ENCODE measurements at regions not wholly inside any gene's neighbourhood (a gene's known extent, or its start where the extent isn't known, plus 50 kb on each side); places are given as distances from the start of the nearest gene placed in this dataset.

GRCh38 chr5:1666221-1666620 lies 133.4 kb downstream of the MRPL36 start:
- in situ Hi-C loops (cut with MboI; ENCODE audit: low sequenced_read_pairs, unreplicated experiment): no loop called here
- TF ChIP-seq CTCF (IDR thresholded peaks at IDR 0.05; ENCODE audit: borderline replicate concordance, control extremely low read depth, extremely low read depth, insufficient read depth, missing control alignments): no peak
- no peak for DNase-seq (ENCODE audit: low spot score)

DNA sequence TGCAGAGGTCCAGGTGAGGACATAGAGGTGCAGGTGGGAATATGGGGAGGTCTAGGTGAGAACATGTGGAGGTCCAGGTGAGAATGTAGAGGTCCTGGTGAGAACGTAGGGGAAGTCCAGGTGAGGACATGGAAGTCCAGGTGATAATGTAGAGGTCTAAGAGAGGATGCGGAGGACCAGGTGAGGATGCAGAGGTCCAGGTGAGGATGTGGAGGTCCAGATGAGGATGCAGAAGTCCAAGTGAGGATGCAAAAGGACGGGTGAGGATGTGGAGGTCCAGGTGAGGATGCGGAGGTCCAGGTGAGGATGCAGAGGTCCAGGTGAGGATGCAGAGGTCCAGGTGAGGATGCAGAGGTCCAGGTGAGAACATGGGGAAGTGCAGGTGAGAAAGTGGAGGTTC lies 133.8 kb downstream of the MRPL36 start:
- in situ Hi-C loops (cut with MboI; ENCODE audit: low sequenced_read_pairs, unreplicated experiment): no loop called here
- no peak for TF ChIP-seq CTCF (IDR thresholded peaks at IDR 0.05; ENCODE audit: borderline replicate concordance, control extremely low read depth, extremely low read depth, insufficient read depth, missing control alignments)

DNA sequence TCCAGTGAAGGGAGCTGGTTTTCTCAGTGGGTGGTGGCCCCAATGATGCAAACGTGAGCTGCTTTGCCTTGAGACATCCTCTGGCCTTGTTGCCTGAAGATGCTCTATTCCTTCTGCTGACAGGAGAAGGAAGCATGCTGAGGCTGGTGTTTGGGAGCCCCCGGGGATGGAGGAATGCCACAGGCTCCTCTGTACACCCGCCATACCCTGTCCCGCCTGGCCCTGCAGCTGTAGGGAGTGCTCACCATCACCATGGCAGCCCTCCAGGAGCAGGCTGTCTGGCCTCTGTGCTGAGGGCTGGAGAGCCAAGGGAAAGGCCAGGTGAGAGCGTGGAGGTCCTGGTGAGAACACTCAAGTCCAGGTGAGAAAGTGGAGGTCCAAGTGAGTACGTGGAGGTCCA lies 134.4 kb downstream of the MRPL36 start:
- no peak for TF ChIP-seq CTCF (IDR thresholded peaks at IDR 0.05; ENCODE audit: borderline replicate concordance, control extremely low read depth, extremely low read depth, insufficient read depth, missing control alignments)
- peak; percentile 12 for DNase-seq (ENCODE audit: low spot score)
- in situ Hi-C loops (cut with MboI; ENCODE audit: low sequenced_read_pairs, unreplicated experiment): no loop called here

More for the DNA sequence above, 133.8 kb downstream of the MRPL36 start:
- peak; percentile 14 for DNase-seq (ENCODE audit: low spot score)

DNA sequence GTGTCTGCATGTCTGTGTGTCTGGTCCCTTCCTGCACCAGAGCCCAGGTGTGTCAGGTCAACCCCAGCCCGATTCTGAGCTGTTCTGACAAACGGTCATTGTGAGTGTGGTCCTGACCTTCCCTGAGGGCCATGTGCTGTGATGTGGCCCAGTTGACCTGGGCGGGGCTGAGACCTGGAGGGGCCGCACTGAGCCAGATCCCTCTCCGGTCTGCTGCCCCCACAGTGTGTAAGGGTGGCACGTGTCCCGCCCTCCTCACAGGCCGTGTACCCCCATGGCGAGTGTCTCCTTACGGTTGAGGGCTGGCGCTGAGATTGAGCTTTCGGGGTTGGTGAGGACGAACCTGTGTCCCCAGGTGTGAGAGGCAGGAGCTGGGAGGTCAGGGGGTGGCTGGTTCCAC lies 136.5 kb downstream of the MRPL36 start:
- TF ChIP-seq CTCF (IDR thresholded peaks at IDR 0.05; ENCODE audit: borderline replicate concordance, control extremely low read depth, extremely low read depth, insufficient read depth, missing control alignments): no peak
- in situ Hi-C loops (cut with MboI; ENCODE audit: low sequenced_read_pairs, unreplicated experiment): no loop called here
- no peak for DNase-seq (ENCODE audit: low spot score)

DNA sequence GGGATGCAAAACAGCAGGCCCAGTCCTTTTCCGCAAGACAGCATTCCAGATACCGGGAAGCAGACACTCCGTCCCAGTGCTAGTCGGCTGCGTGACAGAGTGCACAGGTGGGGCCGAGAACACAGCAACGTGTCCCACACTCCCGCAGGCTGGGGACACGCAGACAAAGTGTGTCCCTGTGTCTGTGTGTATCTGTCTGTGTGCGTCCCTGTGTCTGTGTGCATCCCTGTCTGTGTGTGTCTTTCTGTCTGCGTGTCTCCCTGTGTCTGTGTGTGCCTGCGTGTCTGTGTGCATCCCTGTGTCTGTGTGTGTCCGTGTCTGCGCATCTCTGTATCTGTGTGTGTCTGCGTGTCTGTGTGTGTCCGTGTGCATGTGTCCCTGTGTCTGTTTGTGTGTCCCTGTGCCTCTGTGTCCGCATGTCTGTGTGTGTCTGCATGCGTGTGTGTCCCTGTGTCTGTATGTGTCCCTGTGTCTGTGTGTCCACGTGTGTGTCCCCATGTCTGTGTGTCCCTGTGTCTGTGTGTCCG lies 137.0 kb downstream of the MRPL36 start:
- DNase-seq (ENCODE audit: low spot score): no peak
- in situ Hi-C loops (cut with MboI; ENCODE audit: low sequenced_read_pairs, unreplicated experiment): no loop called here
- no peak for TF ChIP-seq CTCF (IDR thresholded peaks at IDR 0.05; ENCODE audit: borderline replicate concordance, control extremely low read depth, extremely low read depth, insufficient read depth, missing control alignments)

DNA sequence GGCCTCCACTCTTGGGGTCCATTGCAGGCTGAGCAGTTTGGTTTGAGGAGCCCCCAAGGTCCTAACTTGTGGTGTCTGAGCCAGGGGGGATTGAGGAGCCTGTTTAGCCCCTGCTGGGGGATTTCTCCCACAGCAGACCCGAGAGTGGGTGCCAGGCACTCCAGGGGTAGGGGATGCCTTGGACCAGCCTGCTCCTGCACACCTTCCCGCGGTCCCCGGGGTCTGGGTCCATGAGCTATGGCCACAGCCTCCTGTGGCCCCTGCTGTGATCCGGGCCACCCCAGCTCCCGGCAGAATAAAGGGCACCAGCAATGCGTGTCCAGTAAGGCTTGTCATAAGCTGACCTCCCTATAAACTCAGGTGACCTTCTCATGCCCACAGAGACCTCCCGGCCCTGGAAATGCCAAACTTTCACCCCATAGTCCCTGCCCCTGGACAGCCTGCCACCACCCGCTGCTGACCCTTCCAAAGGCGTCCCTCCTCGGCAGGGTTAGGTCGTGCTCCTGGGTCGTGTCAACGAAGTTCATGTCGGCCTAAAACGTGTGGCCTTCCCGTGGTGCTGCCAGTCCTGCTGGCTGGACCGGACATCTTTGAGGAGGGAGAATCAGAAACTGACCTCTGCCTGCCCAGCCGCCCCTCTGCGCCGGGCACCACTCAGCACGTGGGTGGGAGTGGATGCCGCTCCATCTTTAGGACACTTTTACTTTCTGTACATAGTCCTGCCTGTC lies 137.6 kb downstream of the MRPL36 start:
- DNase-seq (ENCODE audit: low spot score): no peak
- TF ChIP-seq CTCF (IDR thresholded peaks at IDR 0.05; ENCODE audit: borderline replicate concordance, control extremely low read depth, extremely low read depth, insufficient read depth, missing control alignments): no peak
- in situ Hi-C loops (cut with MboI; ENCODE audit: low sequenced_read_pairs, unreplicated experiment): no loop called here
